SK-N-SH treated with all-trans-retinoic acid at 6 μM for 48 hours (cell line): ENCODE measurements at regions not wholly inside any gene's neighbourhood (a gene's known extent, or its start where the extent isn't known, plus 50 kb on each side); places are given as distances from the start of the nearest gene placed in this dataset.

Source experiments
- ATAC-seq: fragments of 200-7000 bp; cut with Tn5 transposase; 3 replicates; pipeline ENCODE4 v1.9.1; 2020; ENCODE audit warnings: mild to moderate bottlenecking, moderate library complexity
- ARNTL ChIP-seq: fragments of 450-650 bp; formaldehyde crosslinking; IDR thresholded peaks from 2 replicates; pipeline ENCODE4 v1.5.0; 2020; ENCODE audit warnings: low read depth, mild to moderate bottlenecking, moderate library complexity, borderline replicate concordance
- BACH2 ChIP-seq: fragments of 250-450 bp; sonication (Bioruptor Pico); IDR thresholded peaks from 2 replicates; pipeline ENCODE4 v1.9.0; 2021; ENCODE audit warnings: mild to moderate bottlenecking, borderline replicate concordance
- ESRRG ChIP-seq: fragments of 250-450 bp; sonication (Bioruptor Pico); IDR thresholded peaks from 2 replicates; pipeline ENCODE4 v1.6.1; 2021; ENCODE audit warnings: mild to moderate bottlenecking
- GLIS3 ChIP-seq: fragments of 250-450 bp; sonication (Bioruptor Pico); IDR thresholded peaks from 2 replicates; pipeline ENCODE4 v1.5.0; 2020; ENCODE audit warnings: mild to moderate bottlenecking, moderate library complexity
- ISL1 ChIP-seq: fragments of 250-450 bp; sonication (Bioruptor Pico); IDR thresholded peaks from 2 replicates; pipeline ENCODE4 v2.1.2; 2022; ENCODE audit warnings: mild to moderate bottlenecking, moderate library complexity
- OSR1 ChIP-seq: fragments of 250-450 bp; sonication (Bioruptor Pico); IDR thresholded peaks from 2 replicates; pipeline ENCODE4 v1.8.0; 2022; ENCODE audit warnings: moderate library complexity, mild to moderate bottlenecking, inconsistent platforms
- PPARA ChIP-seq: fragments of 250-450 bp; sonication (Bioruptor Pico); IDR thresholded peaks from 2 replicates; pipeline ENCODE4 v1.5.0; 2020; ENCODE audit warnings: mild to moderate bottlenecking, borderline replicate concordance
- RARB ChIP-seq: fragments of 250-450 bp; sonication (Bioruptor Pico); IDR thresholded peaks from 2 replicates; pipeline ENCODE4 v1.8.0; 2021; ENCODE audit warnings: mild to moderate bottlenecking, moderate library complexity
- SNAI2 ChIP-seq: fragments of 250-450 bp; sonication (Bioruptor Pico); IDR thresholded peaks from 2 replicates; pipeline ENCODE4 v1.5.0; 2020; ENCODE audit warnings: mild to moderate bottlenecking, moderate library complexity
- TCF4 ChIP-seq: fragments of 250-450 bp; sonication (Bioruptor Pico); IDR thresholded peaks from 2 replicates; pipeline ENCODE4 v1.8.0; 2021; ENCODE audit warnings: mild to moderate bottlenecking, moderate library complexity, borderline replicate concordance
- TOX ChIP-seq: fragments of 250-450 bp; sonication (Bioruptor Pico); IDR thresholded peaks from 2 replicates; pipeline ENCODE4 v1.8.0; 2021; ENCODE audit warnings: mild to moderate bottlenecking, moderate library complexity, borderline replicate concordance
- ZC3H10 ChIP-seq: fragments of 250-450 bp; sonication (Bioruptor Pico); IDR thresholded peaks from 2 replicates; pipeline ENCODE4 v1.5.1; 2021; ENCODE audit warnings: mild to moderate bottlenecking, moderate library complexity
- ZFP3 ChIP-seq: fragments of 250-450 bp; sonication (Bioruptor Pico); IDR thresholded peaks from 2 replicates; pipeline ENCODE4 v1.5.0; 2020; ENCODE audit warnings: mild to moderate bottlenecking, moderate library complexity
- ZFP30 ChIP-seq: fragments of 450-650 bp; formaldehyde crosslinking; IDR thresholded peaks from 2 replicates; pipeline ENCODE4 v1.5.0; 2022; ENCODE audit warnings: mild to moderate bottlenecking, moderate library complexity
- ZNF565 ChIP-seq: fragments of 450-650 bp; formaldehyde crosslinking; conservative IDR thresholded peaks from 2 replicates; pipeline ENCODE4 v1.5.0; 2020; ENCODE audit warnings: low read depth, mild to moderate bottlenecking, moderate library complexity
- ZNF70 ChIP-seq: fragments of 450-650 bp; formaldehyde crosslinking; IDR thresholded peaks from 2 replicates; pipeline ENCODE4 v1.5.0; 2020; ENCODE audit warnings: mild to moderate bottlenecking, moderate library complexity
- ZNF8 ChIP-seq: fragments of 450-650 bp; formaldehyde crosslinking; IDR thresholded peaks from 2 replicates; pipeline ENCODE4 v1.5.0; 2020; ENCODE audit warnings: mild to moderate bottlenecking, moderate library complexity
- TF ChIP-seq, protein P1 (sequence below): fragments of 250-450 bp; sonication (Bioruptor Pico); IDR thresholded peaks from 2 replicates; pipeline ENCODE4 v1.5.0; 2020; ENCODE audit warnings: mild to moderate bottlenecking, moderate library complexity
- TF ChIP-seq, protein P2 (sequence below): fragments of 250-450 bp; sonication (Bioruptor Pico); IDR thresholded peaks from 2 replicates; pipeline ENCODE4 v1.8.0; 2020; ENCODE audit warnings: mild to moderate bottlenecking, moderate library complexity, borderline replicate concordance
- TF ChIP-seq, protein P3 (sequence below): fragments of 250-450 bp; sonication (Bioruptor Pico); IDR thresholded peaks from 2 replicates; pipeline ENCODE4 v1.5.1; 2020; ENCODE audit warnings: low read depth, mild to moderate bottlenecking, moderate library complexity
- TF ChIP-seq, protein P4 (sequence below): fragments of 250-450 bp; sonication (Bioruptor Pico); IDR thresholded peaks from 2 replicates; pipeline ENCODE4 v1.8.0; 2021; ENCODE audit warnings: low read depth, mild to moderate bottlenecking, moderate library complexity, borderline replicate concordance
- TF ChIP-seq, protein P5 (sequence below): fragments of 250-450 bp; sonication (Bioruptor Pico); IDR thresholded peaks from 2 replicates; pipeline ENCODE4 v1.5.1; 2021; ENCODE audit warnings: mild to moderate bottlenecking, moderate library complexity

DNA sequence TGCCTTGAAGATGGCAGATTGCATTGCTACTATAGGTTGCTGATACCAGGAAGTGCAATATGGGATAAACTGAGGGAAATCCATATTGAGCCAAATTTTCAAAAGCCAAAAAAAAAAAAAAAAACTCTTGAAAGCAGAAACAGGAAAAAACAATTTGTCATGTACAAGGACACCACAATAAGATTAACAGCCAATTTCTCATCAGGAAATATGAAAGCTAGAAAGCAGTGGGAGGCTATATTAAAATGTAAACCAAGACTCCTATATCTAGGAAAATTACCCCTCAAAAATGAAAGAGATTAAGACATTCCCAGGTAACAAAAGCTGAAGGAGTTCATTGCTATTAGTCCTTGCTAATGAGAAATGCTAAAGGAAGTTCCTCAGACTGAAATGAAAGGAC lies 462.8 kb upstream of the DPH6 start:
- ATAC-seq = no peak
- TF ChIP-seq OSR1 (CRISPR knock-in tag) (no peak), BACH2 (CRISPR knock-in tag) (no peak), PPARA (CRISPR knock-in tag) (no peak), ARNTL (CRISPR knock-in tag) (no peak), ZNF565 (no peak)
- TF ChIP-seq, all 23 proteins: peak for 0

DNA sequence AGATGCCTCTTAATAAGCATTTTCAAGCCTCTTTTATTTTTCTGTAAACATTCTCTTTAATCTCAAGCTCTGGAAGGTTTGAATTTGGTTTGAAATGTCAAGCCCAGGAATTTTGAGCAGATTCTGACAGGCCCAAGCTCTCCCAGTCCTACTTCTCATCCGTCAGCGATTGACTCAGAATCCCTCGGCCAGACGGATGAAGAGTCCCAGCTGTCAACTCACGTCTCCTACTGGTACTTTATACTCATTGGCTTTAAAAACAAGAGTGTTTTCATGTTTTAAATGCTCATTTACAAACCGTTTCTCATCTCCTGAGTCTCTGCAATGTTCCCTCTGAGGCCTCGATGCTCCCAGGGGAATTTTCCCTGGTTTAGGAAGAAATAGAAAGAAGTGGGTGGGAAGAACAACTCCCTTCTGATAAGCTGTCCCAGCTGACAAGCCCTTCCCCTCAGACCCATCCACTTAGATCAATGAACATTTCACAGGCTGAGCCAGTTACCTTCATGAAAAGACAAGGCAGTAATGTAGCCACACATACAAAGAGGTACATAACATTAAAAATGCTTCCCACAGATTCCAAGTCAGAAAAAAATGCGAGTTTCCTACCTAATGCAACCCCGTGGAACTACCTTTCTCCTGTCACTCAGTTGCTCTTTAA lies 478.2 kb upstream of the DPH6 start:
- no peak for ATAC-seq

DNA sequence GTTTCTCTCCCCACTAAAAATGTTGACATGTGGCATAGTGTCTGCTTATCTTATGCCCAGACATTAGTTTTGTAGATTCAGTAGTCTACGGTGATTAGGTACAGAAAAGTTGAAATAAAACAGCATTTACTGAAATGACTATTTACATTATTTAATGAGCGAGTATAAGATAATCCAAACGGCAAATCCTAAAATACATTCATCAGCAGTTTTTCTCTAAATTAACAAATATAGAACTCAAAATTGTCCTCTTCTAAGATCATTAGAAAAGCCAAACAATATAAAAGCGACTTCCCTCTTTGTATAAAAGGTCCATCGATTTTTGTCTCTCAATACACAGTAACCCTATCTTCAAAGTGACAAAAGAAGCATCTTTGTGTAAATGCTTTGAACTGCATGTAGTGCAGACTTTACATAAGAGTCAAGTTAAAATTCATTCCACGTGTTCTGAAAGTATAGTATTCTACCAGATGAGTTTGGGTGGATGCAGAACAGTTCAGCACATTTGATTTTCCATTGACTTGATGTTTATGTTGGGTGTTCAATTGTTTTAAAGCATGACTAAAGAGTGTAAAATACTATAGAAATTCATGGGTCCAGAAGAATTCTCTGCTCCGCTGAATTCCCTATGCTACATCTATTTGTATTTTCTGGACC lies 480.8 kb upstream of the DPH6 start:
- TF ChIP-seq GLIS3 (CRISPR knock-in tag) (no peak), ISL1 (CRISPR knock-in tag) (no peak), ZC3H10 (CRISPR knock-in tag) (no peak), ESRRG (no peak)
- TF ChIP-seq, protein P1, sequence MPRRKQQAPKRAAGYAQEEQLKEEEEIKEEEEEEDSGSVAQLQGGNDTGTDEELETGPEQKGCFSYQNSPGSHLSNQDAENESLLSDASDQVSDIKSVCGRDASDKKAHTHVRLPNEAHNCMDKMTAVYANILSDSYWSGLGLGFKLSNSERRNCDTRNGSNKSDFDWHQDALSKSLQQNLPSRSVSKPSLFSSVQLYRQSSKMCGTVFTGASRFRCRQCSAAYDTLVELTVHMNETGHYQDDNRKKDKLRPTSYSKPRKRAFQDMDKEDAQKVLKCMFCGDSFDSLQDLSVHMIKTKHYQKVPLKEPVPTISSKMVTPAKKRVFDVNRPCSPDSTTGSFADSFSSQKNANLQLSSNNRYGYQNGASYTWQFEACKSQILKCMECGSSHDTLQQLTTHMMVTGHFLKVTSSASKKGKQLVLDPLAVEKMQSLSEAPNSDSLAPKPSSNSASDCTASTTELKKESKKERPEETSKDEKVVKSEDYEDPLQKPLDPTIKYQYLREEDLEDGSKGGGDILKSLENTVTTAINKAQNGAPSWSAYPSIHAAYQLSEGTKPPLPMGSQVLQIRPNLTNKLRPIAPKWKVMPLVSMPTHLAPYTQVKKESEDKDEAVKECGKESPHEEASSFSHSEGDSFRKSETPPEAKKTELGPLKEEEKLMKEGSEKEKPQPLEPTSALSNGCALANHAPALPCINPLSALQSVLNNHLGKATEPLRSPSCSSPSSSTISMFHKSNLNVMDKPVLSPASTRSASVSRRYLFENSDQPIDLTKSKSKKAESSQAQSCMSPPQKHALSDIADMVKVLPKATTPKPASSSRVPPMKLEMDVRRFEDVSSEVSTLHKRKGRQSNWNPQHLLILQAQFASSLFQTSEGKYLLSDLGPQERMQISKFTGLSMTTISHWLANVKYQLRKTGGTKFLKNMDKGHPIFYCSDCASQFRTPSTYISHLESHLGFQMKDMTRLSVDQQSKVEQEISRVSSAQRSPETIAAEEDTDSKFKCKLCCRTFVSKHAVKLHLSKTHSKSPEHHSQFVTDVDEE (CRISPR knock-in tag) = no peak
- TF ChIP-seq, protein P2, sequence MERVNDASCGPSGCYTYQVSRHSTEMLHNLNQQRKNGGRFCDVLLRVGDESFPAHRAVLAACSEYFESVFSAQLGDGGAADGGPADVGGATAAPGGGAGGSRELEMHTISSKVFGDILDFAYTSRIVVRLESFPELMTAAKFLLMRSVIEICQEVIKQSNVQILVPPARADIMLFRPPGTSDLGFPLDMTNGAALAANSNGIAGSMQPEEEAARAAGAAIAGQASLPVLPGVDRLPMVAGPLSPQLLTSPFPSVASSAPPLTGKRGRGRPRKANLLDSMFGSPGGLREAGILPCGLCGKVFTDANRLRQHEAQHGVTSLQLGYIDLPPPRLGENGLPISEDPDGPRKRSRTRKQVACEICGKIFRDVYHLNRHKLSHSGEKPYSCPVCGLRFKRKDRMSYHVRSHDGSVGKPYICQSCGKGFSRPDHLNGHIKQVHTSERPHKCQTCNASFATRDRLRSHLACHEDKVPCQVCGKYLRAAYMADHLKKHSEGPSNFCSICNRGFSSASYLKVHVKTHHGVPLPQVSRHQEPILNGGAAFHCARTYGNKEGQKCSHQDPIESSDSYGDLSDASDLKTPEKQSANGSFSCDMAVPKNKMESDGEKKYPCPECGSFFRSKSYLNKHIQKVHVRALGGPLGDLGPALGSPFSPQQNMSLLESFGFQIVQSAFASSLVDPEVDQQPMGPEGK (CRISPR knock-in tag) = no peak
- no peak for ATAC-seq

More for the DNA sequence above, 478.2 kb upstream of the DPH6 start:
- no peak for TF ChIP-seq ZFP30 (CRISPR knock-in tag)
- TF ChIP-seq ESRRG = no peak
- no peak for TF ChIP-seq BACH2 (CRISPR knock-in tag)
- no peak for TF ChIP-seq ZFP3
- TF ChIP-seq PPARA (CRISPR knock-in tag) = no peak
- TF ChIP-seq ZNF70 = no peak
- no peak for TF ChIP-seq ZNF565
- no peak for TF ChIP-seq RARB
- TF ChIP-seq ISL1 (CRISPR knock-in tag) = no peak
- no peak for TF ChIP-seq SNAI2 (CRISPR knock-in tag)
- TF ChIP-seq ZC3H10 (CRISPR knock-in tag) = no peak
- no peak for TF ChIP-seq ZNF8 (CRISPR knock-in tag)
- TF ChIP-seq, protein P3, sequence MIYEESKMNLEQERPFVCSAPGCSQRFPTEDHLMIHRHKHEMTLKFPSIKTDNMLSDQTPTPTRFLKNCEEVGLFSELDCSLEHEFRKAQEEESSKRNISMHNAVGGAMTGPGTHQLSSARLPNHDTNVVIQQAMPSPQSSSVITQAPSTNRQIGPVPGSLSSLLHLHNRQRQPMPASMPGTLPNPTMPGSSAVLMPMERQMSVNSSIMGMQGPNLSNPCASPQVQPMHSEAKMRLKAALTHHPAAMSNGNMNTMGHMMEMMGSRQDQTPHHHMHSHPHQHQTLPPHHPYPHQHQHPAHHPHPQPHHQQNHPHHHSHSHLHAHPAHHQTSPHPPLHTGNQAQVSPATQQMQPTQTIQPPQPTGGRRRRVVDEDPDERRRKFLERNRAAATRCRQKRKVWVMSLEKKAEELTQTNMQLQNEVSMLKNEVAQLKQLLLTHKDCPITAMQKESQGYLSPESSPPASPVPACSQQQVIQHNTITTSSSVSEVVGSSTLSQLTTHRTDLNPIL = no peak
- no peak for TF ChIP-seq ARNTL (CRISPR knock-in tag)
- TF ChIP-seq, protein P4, sequence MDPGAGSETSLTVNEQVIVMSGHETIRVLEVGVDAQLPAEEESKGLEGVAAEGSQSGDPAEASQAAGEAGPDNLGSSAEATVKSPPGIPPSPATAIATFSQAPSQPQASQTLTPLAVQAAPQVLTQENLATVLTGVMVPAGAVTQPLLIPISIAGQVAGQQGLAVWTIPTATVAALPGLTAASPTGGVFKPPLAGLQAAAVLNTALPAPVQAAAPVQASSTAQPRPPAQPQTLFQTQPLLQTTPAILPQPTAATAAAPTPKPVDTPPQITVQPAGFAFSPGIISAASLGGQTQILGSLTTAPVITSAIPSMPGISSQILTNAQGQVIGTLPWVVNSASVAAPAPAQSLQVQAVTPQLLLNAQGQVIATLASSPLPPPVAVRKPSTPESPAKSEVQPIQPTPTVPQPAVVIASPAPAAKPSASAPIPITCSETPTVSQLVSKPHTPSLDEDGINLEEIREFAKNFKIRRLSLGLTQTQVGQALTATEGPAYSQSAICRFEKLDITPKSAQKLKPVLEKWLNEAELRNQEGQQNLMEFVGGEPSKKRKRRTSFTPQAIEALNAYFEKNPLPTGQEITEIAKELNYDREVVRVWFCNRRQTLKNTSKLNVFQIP = no peak

DNA sequence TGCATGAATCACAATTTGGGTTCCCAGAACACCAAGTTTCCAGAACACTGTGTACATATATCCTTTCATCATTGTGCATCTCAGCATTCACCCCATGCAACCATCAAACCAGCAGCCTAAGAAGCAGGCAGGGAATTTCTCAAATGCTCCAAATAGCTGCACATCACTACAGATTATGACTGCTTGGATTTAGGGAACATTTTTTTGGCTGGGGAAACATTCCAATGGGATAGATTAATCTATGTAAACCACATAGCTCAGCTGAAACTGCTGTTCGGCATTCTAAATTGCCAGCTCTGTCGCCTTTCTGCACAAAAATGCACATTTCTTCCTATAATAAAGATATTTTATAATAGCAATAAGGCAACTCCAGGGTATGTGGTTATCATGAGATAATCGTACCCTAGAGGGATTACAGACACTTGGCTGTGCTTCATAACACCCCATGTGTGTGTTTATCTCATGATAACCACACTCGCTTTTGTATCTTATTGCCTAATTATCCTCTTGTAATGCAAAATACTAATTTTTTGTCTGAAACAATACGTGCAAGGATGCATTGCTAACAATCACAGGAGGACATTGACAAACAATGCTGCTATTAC lies 483.7 kb upstream of the DPH6 start:
- peak; percentile 92 for ATAC-seq
- TF ChIP-seq BACH2 (CRISPR knock-in tag) (no peak), ZC3H10 (CRISPR knock-in tag) (no peak), RARB (no peak), ZNF8 (CRISPR knock-in tag) (no peak), TCF4 (CRISPR knock-in tag) (no peak), ZFP30 (CRISPR knock-in tag) (no peak), ESRRG (no peak), TOX (CRISPR knock-in tag) (no peak), ZNF70 (no peak)
- TF ChIP-seq, protein P3 = no peak
- TF ChIP-seq, protein P5, sequence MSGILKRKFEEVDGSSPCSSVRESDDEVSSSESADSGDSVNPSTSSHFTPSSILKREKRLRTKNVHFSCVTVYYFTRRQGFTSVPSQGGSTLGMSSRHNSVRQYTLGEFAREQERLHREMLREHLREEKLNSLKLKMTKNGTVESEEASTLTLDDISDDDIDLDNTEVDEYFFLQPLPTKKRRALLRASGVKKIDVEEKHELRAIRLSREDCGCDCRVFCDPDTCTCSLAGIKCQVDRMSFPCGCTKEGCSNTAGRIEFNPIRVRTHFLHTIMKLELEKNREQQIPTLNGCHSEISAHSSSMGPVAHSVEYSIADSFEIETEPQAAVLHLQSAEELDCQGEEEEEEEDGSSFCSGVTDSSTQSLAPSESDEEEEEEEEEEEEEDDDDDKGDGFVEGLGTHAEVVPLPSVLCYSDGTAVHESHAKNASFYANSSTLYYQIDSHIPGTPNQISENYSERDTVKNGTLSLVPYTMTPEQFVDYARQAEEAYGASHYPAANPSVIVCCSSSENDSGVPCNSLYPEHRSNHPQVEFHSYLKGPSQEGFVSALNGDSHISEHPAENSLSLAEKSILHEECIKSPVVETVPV (CRISPR knock-in tag) = no peak
- TF ChIP-seq, protein P2 (CRISPR knock-in tag) = no peak
- TF ChIP-seq, all 23 proteins: peak for 0
